ENCODE measurements at regions not wholly inside any gene's neighbourhood (a gene's known extent, or its start where the extent isn't known, plus 50 kb on each side); places are given as distances from the start of the nearest gene placed in this dataset.
A peak's percentile ranks its signal among the peaks of the same experiment; 100 is the strongest.

DNA sequence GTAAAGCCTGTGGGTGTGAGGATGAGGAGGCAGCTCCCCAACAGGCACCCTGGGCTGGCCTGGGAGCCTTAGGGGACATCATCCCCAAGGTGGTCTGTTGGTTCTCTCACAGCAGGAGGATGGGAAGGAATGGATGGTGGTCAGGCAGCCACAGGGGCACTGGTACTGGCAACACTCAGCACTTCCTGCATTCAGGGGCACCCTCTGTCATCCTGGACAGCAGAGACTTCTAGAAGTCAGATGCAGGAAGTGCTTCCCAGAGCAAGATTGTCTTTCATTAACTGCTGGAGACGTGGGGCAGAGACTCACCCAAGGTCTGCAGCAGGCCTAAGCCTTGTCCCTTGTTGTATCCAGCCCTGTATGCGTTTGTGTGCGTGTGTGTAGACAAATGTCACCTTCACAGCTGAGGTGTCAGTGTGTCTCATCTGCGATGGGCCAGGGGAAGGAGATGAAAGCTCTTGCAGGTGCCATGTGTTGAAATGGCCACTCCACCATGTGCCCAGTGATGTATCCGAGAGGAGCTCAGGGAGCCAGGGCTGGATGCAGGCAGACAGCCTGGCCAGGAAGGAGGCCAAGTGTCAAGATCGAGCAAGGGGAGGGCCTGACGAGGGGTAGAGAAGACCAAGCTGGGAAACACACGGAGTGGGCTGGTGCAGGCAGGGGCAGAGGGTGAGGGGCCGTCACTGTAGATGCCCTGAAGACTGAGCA, 85.1 kb downstream of the PITPNM2 start:
- TF ChIP-seq EP300 (IDR thresholded peaks at IDR 0.05) (no peak), POLR2A (IDR thresholded peaks at IDR 0.05; ENCODE audit: low read depth) (no peak), POLR2AphosphoS5 (IDR thresholded peaks at IDR 0.05) (no peak)
- TF ChIP-seq, protein P1, sequence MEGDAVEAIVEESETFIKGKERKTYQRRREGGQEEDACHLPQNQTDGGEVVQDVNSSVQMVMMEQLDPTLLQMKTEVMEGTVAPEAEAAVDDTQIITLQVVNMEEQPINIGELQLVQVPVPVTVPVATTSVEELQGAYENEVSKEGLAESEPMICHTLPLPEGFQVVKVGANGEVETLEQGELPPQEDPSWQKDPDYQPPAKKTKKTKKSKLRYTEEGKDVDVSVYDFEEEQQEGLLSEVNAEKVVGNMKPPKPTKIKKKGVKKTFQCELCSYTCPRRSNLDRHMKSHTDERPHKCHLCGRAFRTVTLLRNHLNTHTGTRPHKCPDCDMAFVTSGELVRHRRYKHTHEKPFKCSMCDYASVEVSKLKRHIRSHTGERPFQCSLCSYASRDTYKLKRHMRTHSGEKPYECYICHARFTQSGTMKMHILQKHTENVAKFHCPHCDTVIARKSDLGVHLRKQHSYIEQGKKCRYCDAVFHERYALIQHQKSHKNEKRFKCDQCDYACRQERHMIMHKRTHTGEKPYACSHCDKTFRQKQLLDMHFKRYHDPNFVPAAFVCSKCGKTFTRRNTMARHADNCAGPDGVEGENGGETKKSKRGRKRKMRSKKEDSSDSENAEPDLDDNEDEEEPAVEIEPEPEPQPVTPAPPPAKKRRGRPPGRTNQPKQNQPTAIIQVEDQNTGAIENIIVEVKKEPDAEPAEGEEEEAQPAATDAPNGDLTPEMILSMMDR (IDR thresholded peaks at IDR 0.05), result no peak

DNA sequence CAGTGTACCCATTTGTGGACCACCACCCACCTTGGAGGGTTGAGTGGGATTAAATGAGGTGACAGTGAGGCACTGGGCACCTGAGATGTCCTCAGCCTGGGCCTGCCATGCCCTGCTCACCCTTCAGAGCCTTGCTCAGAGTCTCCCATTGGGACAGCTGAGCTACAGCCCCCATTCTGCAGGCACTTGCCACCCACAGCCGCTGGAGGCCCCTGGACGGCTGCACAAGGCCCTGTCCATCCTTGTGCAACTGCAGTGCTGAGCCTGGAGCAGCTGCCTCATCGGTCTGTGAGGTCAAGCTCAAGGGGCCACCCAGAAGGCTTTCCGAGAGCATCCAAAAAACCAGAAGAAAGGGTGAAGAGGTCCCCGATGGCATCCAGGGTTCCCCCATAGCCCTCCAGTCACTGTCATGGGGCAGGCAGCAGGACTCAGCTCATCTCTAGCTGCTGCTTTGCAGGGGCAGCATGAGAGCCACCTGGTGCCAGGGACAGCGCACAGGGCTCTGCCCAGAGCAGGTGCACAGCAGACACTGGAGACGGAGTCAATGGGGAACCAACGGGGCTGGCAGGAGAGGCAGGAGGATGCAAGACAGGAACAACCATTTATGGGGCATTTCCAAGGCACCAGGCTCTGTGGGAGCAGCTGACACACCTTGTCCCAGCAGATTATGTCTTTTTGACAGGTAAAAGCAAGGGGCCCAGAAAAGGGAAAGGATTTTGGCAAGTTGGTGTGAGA, 84.6 kb downstream of the ARL6IP4 start:
- 67% methylated on average over 8 of the region's 8 CpGs for WGBS
- TF ChIP-seq POLR2A (IDR thresholded peaks at IDR 0.05; ENCODE audit: low read depth), result no peak
- H3K36me3 ChIP-seq, result no peaks in the 10 kb centered on the region
- intact Hi-C loops (cut with DNase I), result no loop called here
- H3K27me3 ChIP-seq, result no peaks in the 10 kb centered on the region
- H3K4me3 ChIP-seq, result no peak overlapping the region
- DNase-seq (ENCODE audit: extremely low spot score), result no peak
- H3K4me1 ChIP-seq, result peaks cover 71 to 82% (median 81%) of the 10 kb centered on the region in 4 donors
- no peaks in the 10 kb centered on the region for H3K9me3 ChIP-seq
- H3K27ac ChIP-seq (replicated peaks in 1 of 4), result peak overlapping the region; percentile 69 to 83 (median 76)

More for the DNA sequence above, 85.1 kb downstream of the PITPNM2 start:
- H3K4me3 ChIP-seq, result no peak overlapping the region
- H3K4me1 ChIP-seq, result peaks cover 71 to 82% (median 81%) of the 10 kb centered on the region in 4 donors
- no peaks in the 10 kb centered on the region for H3K27me3 ChIP-seq
- intact Hi-C loops (cut with DNase I), result no loop called here
- H3K36me3 ChIP-seq, result no peaks in the 10 kb centered on the region
- no peak for DNase-seq (ENCODE audit: extremely low spot score)
- 65% methylated on average over 8 of the region's 9 CpGs for WGBS
- peak overlapping the region; percentile 69 to 83 (median 76) for H3K27ac ChIP-seq (replicated peaks in 1 of 4)
- H3K9me3 ChIP-seq, result no peaks in the 10 kb centered on the region

DNA sequence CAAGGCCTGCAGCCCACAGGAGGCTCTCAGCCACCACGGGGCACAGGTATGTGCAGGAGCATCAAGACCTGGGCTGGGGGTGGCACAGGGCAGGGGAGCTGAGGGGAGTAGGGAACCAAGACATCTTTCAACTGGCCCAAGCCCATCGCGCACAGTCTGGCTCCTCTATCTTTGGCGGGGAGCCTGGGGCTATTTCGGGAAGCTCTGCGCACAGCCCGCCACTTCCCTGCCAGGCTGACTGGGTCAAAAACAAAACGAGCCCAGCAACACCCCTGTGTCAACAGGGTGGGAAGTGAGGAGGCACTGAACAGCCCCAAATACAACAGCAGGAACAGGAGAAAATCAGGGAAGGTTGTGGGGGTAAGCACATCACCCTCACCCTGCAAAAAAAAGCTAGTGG, 83.9 kb downstream of the ARL6IP4 start:
- TF ChIP-seq POLR2AphosphoS5 (IDR thresholded peaks at IDR 0.05), result peak in 1 of 2 donors; percentile 45
- TF ChIP-seq, protein P1 (IDR thresholded peaks at IDR 0.05), result no peak
- peak overlapping the region; percentile 69 to 83 (median 76) for H3K27ac ChIP-seq (replicated peaks in 1 of 4)
- DNase-seq (ENCODE audit: extremely low spot score), result no peak

DNA sequence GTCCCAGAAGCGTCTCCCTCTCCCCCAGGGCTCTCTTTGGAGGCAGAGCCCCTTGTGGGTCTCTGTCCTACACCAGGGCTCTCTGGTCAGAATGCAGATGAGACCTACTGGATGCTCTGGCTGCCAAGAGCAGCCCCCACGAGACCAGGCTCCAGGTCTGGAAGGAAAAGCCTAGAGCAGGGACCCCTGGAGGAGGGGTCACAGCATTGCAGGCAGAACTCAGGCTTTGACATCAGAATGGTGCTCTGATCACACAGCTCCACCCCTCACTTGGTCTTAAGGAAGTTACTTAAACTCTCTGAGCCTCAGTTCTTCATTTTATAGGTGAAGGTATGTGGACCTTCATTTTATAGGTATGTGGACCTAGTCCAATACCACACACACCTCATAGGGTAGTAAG, 83.1 kb downstream of the ARL6IP4 start:
- Histone ChIP-seq H3K4me3 (no peak overlapping the region), H3K27ac (replicated peaks in 1 of 4) (peak overlapping the region; percentile 69 to 83 (median 76)), H3K27me3 (no peaks in the 10 kb centered on the region), H3K4me1 (peaks cover 81 to 87% (median 86%) of the 10 kb centered on the region in 4 donors), H3K9me3 (no peaks in the 10 kb centered on the region), H3K36me3 (no peaks in the 10 kb centered on the region)
- intact Hi-C loops (cut with DNase I), result no loop called here
- DNase-seq (ENCODE audit: extremely low spot score), result no peak
- TF ChIP-seq POLR2A (IDR thresholded peaks at IDR 0.05; ENCODE audit: low read depth), result no peak
- TF ChIP-seq EP300 (IDR thresholded peaks at IDR 0.05), result no peak
- TF ChIP-seq POLR2AphosphoS5 (IDR thresholded peaks at IDR 0.05), result no peak
- TF ChIP-seq, protein P1 (IDR thresholded peaks at IDR 0.05), result no peak
- 68% methylated on average over 2 of the region's 2 CpGs for WGBS

More for the DNA sequence above, 83.9 kb downstream of the ARL6IP4 start:
- intact Hi-C loops (cut with DNase I), result no loop called here
- Histone ChIP-seq H3K4me3 (no peak overlapping the region), H3K27me3 (no peaks in the 10 kb centered on the region), H3K9me3 (no peaks in the 10 kb centered on the region), H3K4me1 (peaks cover 74 to 82% (median 81%) of the 10 kb centered on the region in 4 donors), H3K36me3 (no peaks in the 10 kb centered on the region)
- WGBS, result 29% methylated on average over 8 of the region's 8 CpGs

DNA sequence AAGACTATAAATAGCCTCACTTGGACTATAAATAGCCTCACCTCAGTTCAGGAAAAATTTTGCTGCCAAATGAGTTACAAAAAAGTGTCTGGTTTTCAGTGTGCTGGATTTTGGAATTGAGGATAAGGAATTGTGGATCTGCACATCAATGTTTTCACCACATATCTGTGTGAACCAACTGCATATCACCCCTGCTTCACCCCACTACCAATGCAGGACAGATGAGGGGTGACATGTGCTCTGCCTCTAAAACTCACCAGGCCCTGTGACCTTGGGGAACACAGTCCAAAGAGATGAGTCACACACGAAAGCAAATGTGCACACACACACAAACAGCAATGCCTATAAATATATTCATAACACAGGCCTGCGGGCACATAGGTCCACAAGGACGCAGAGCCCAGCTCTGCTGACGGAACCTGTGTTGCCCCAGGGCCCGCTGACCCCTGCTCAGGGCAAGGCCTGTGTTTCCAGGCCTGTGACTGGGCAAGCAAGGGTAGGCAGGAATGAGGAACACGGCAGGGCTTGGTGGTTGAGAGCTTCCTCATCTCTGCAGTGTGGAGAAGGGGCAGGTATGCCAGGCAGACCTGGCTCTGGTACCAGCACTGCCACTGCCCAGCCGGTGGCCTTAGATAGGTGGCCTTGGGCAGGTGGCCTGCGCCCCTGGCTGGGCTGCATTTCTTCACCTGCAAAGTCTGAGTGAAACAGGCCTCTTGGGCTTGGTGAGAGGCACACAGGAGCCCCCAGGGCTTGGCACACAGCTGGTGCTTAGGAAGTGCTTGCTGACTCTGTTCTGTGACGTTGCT, 82.4 kb downstream of the ARL6IP4 start:
- Histone ChIP-seq H3K4me3 (no peak overlapping the region), H3K27me3 (no peaks in the 10 kb centered on the region), H3K27ac (replicated peaks in 1 of 4) (peak overlapping the region; percentile 69 to 83 (median 76)), H3K9me3 (no peaks in the 10 kb centered on the region), H3K36me3 (no peaks in the 10 kb centered on the region), H3K4me1 (peaks cover 81 to 89% (median 86%) of the 10 kb centered on the region in 4 donors)
- 20% methylated on average over 7 of the region's 9 CpGs for WGBS
- no peak for DNase-seq (ENCODE audit: extremely low spot score)
- intact Hi-C loops (cut with DNase I), result no loop called here
- TF ChIP-seq EP300 (IDR thresholded peaks at IDR 0.05), result no peak
- peak; percentile 56 to 76 for TF ChIP-seq POLR2AphosphoS5 (IDR thresholded peaks at IDR 0.05)

Measured in esophagus muscularis mucosa (tissue), 4 donors.